Endodermal cell (in vitro differentiated cells): ENCODE measurements at regions not wholly inside any gene's neighbourhood (a gene's known extent, or its start where the extent isn't known, plus 50 kb on each side); places are given as distances from the start of the nearest gene placed in this dataset.

Source experiments
- DNase-seq: peaks from one replicate; pipeline ENCODE4 v3.0.0-alpha.2; 2017
- H3K27ac ChIP-seq: 2 replicates; pipeline ENCODE4 v1.5.1; 2013; ENCODE audit warnings: mild to moderate bottlenecking, low read depth, low read length, moderate library complexity
- H3K27me3 ChIP-seq: 2 replicates; pipeline ENCODE4 v1.6.1; 2013; ENCODE audit warnings: mild to moderate bottlenecking, low read length, moderate library complexity; ENCODE audit not compliant: insufficient read depth, control insufficient read depth, poor library complexity, severe bottlenecking
- H3K36me3 ChIP-seq: 2 replicates; pipeline ENCODE4 v1.7.0; 2013; ENCODE audit warnings: mild to moderate bottlenecking, low read length, moderate library complexity; ENCODE audit not compliant: control insufficient read depth, insufficient read depth
- H3K4me1 ChIP-seq: one replicate; pipeline ENCODE4 v1.7.0; 2013; ENCODE audit warnings: low read length; ENCODE audit not compliant: control insufficient read depth, insufficient read depth
- H3K4me3 ChIP-seq: 2 replicates; pipeline ENCODE4 v1.5.1; 2013; ENCODE audit warnings: mild to moderate bottlenecking, low read length, moderate library complexity
- H3K9ac ChIP-seq: 2 replicates; pipeline ENCODE4 v1.6.1; 2013; ENCODE audit warnings: mild to moderate bottlenecking, low read length, moderate library complexity; ENCODE audit not compliant: poor library complexity, severe bottlenecking; ENCODE audit errors: extremely low read depth
- H3K9me3 ChIP-seq: 2 replicates; pipeline ENCODE4 v1.6.1; 2013; ENCODE audit warnings: mild to moderate bottlenecking, low read length, moderate library complexity; ENCODE audit not compliant: control insufficient read depth
- H3K27ac Mint-ChIP-seq: 2 replicates; pipeline ENCODE4 v1.8.0; 2020; ENCODE audit warnings: mixed read lengths
- H3K27me3 Mint-ChIP-seq: 2 replicates; pipeline ENCODE4 v1.8.0; 2021; ENCODE audit warnings: mild to moderate bottlenecking, mixed read lengths; ENCODE audit not compliant: insufficient read depth
- H3K36me3 Mint-ChIP-seq: 2 replicates; pipeline ENCODE4 v1.8.0; 2020; ENCODE audit warnings: low read depth, mixed read lengths
- H3K4me1 Mint-ChIP-seq: 2 replicates; pipeline ENCODE4 v1.8.0; 2020; ENCODE audit warnings: mixed read lengths
- H3K4me3 Mint-ChIP-seq: 2 replicates; pipeline ENCODE4 v1.8.0; 2020; ENCODE audit warnings: mild to moderate bottlenecking, moderate library complexity, mixed read lengths
- H3K9me3 Mint-ChIP-seq: 2 replicates; pipeline ENCODE4 v1.8.0; 2020; ENCODE audit warnings: mild to moderate bottlenecking, mixed read lengths
- WGBS, 2 experiments: methylation state at CpG; one replicate each; pipeline versions ENCODE4 v1.1.5 to v1.1.7; 2013; ENCODE audit warnings: missing lambda C conversion rate in 2 of 2, mixed read lengths in 1 of 2; ENCODE audit not compliant: insufficient coverage in 1 of 2, insufficient read length in 1 of 2; 5-methylcytosine and 5-hydroxymethylcytosine counted together
- TF ChIP-seq, protein P1 (sequence below): fragments of 200-600 bp; sonication (generic); conservative IDR thresholded peaks from 2 replicates; pipeline ENCODE4 v1.5.0; 2021; ENCODE audit warnings: antibody characterized with exemption, mild to moderate bottlenecking

GRCh38 chr12:84807249-84807648, 105.3 kb downstream of the SLC6A15 start:
- H3K27ac Mint-ChIP-seq = no peak overlapping the region
- peaks cover 67% of the 10 kb centered on the region for H3K27me3 ChIP-seq
- H3K9ac ChIP-seq = no peak overlapping the region
- H3K36me3 ChIP-seq = no peaks in the 10 kb centered on the region
- peaks cover 9% of the 10 kb centered on the region for H3K4me1 Mint-ChIP-seq
- DNase-seq = no peak
- H3K4me3 ChIP-seq = no peak overlapping the region
- no peak overlapping the region for H3K4me3 Mint-ChIP-seq
- H3K4me1 ChIP-seq = no peaks in the 10 kb centered on the region
- H3K9me3 ChIP-seq = no peaks in the 10 kb centered on the region
- TF ChIP-seq, protein P1, sequence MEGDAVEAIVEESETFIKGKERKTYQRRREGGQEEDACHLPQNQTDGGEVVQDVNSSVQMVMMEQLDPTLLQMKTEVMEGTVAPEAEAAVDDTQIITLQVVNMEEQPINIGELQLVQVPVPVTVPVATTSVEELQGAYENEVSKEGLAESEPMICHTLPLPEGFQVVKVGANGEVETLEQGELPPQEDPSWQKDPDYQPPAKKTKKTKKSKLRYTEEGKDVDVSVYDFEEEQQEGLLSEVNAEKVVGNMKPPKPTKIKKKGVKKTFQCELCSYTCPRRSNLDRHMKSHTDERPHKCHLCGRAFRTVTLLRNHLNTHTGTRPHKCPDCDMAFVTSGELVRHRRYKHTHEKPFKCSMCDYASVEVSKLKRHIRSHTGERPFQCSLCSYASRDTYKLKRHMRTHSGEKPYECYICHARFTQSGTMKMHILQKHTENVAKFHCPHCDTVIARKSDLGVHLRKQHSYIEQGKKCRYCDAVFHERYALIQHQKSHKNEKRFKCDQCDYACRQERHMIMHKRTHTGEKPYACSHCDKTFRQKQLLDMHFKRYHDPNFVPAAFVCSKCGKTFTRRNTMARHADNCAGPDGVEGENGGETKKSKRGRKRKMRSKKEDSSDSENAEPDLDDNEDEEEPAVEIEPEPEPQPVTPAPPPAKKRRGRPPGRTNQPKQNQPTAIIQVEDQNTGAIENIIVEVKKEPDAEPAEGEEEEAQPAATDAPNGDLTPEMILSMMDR = no peak
- H3K36me3 Mint-ChIP-seq = no peaks in the 10 kb centered on the region
- no peaks in the 10 kb centered on the region for H3K9me3 Mint-ChIP-seq
- peaks cover 80% of the 10 kb centered on the region for H3K27me3 Mint-ChIP-seq
- no peak overlapping the region for H3K27ac ChIP-seq

GRCh38 chr12:84805474-84805858, 107.1 kb downstream of the SLC6A15 start:
- DNase-seq = peak; percentile 59
- Mint-ChIP-seq H3K27ac (no peak overlapping the region), H3K4me3 (no peak overlapping the region), H3K27me3 (peaks cover 84% of the 10 kb centered on the region), H3K4me1 (peaks cover 9% of the 10 kb centered on the region), H3K9me3 (no peaks in the 10 kb centered on the region), H3K36me3 (no peaks in the 10 kb centered on the region)
- TF ChIP-seq, protein P1 = no peak
- H3K9me3 ChIP-seq = no peaks in the 10 kb centered on the region
- no peak overlapping the region for H3K4me3 ChIP-seq
- H3K27ac ChIP-seq = no peak overlapping the region
- H3K9ac ChIP-seq = no peak overlapping the region
- H3K4me1 ChIP-seq = no peaks in the 10 kb centered on the region
- H3K27me3 ChIP-seq = peaks cover 63% of the 10 kb centered on the region
- WGBS, 2 experiments = 0 to 17% methylated on average over 1 of the region's 2 CpGs
- no peaks in the 10 kb centered on the region for H3K36me3 ChIP-seq

DNA sequence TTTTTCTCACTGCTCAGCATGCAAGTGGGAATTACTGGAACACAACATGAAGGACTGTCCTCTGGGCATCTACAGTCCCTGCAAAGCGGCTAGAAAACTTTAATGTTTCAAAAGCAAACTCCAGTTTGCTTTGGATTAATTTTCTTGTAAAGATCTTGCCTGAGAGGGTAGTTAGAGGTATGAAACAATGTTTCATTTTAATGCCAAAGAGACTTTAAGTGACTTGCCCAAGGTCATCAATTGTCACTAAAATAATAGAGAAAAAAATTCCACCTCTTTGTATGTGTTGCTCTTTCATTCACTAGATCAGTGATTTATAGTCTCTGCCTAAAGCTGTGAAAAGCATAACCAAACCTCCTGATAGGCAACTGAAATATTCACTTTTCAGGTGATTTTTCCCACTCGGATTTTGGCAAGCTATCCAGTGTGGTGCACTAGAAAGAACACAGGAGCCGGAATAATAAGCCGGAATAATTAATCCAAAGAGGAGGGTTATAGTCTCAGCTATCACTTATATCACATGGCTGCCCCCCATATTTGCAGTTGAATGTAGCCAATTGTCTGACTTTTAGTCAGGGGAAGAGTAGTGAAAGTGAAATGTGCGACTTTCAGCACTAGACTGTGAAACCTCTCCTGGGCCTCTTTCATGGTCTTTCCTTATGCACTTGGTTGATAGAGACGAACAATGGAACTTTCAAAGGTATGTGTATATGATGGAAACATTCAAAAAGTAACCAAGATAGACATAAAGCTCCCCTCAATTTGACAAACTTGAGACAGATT, 107.7 kb downstream of the SLC6A15 start:
- no peak for DNase-seq
- H3K36me3 ChIP-seq = no peaks in the 10 kb centered on the region
- H3K27me3 Mint-ChIP-seq = peaks cover 87% of the 10 kb centered on the region
- no peak overlapping the region for H3K4me3 Mint-ChIP-seq
- no peak overlapping the region for H3K9ac ChIP-seq
- no peaks in the 10 kb centered on the region for H3K4me1 ChIP-seq
- H3K27ac ChIP-seq = no peak overlapping the region
- TF ChIP-seq, protein P1 = no peak
- peaks cover 60% of the 10 kb centered on the region for H3K27me3 ChIP-seq
- H3K36me3 Mint-ChIP-seq = no peaks in the 10 kb centered on the region
- H3K9me3 Mint-ChIP-seq = no peaks in the 10 kb centered on the region
- no peak overlapping the region for H3K4me3 ChIP-seq
- peaks cover 9% of the 10 kb centered on the region for H3K4me1 Mint-ChIP-seq
- 38 to 48% methylated on average over 3 to 6 of the region's 6 CpGs for WGBS, 2 experiments
- H3K9me3 ChIP-seq = no peaks in the 10 kb centered on the region
- H3K27ac Mint-ChIP-seq = no peak overlapping the region
